ENCODE measurements at regions not wholly inside any gene's neighbourhood (a gene's known extent, or its start where the extent isn't known, plus 50 kb on each side); places are given as distances from the start of the nearest gene placed in this dataset.

DNA sequence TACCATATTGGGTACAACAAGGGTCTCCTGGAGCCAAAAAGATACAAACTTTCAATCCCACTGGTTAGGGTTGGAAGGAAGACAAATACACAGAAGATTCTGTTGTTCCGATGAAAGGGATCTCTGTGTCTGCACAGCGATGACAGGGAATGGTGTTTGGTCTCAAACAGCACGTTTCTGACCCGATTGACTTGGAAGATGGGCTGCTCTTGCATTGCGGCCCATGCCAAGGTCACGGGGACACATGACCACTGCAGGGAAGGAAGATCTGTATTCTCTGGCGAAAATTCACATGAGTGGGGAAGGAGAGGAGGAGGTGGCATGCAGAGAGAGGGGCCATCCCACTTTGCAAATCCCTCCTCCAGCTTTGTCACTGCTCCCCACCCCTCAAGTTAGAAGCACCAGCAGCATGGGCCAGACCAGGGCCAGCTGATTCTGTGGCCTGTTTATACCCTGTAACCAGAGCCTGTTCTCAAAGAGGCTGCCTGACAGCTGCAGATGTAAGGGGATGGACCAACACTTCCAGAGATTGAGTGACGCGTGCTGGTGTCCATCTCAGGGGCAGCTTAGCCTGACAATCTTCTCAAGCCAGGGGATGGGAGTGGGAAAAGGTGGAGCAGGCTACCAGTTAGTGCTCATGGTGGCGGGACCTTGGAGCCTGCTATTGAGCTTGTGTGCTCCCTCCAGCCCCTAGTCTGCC, 57.2 kb downstream of the TNP1 start:
- no peak overlapping the region for H3K27ac ChIP-seq (ENCODE audit: low read depth in 1 of 2, low read length in 2 of 2)
- 89% methylated on average over 8 of the region's 10 CpGs for WGBS (ENCODE audit: insufficient coverage)
- intact Hi-C loops (cut with micrococcal nuclease) = no loop called here
- no peak overlapping the region for H3K9ac ChIP-seq (ENCODE audit: insufficient read depth, low read length, poor library complexity, severe bottlenecking)
- H3K4me1 ChIP-seq (ENCODE audit: control insufficient read depth in 1 of 2, insufficient read depth in 2 of 2, low read length in 2 of 2) = no peaks in the 10 kb centered on the region
- Mint-ChIP-seq H3K4me1 (no peaks in the 10 kb centered on the region), H3K36me3 (no peaks in the 10 kb centered on the region), H3K27me3 (ENCODE audit: low read depth in 3 of 3) (peaks cover 0 to 3% (median 0%) of the 10 kb centered on the region in 3 donors), H3K9me3 (peaks cover 0 to 7% (median 2%) of the 10 kb centered on the region in 7 donors), H3K4me3 (no peak overlapping the region), H3K27ac (no peak overlapping the region)
- H4K20me1 ChIP-seq (ENCODE audit: insufficient read depth, low read length) = no peaks in the 10 kb centered on the region
- no peaks in the 10 kb centered on the region for H3K79me2 ChIP-seq (ENCODE audit: insufficient read depth, low read length)
- no peak overlapping the region for H2AFZ ChIP-seq (ENCODE audit: insufficient read depth, low read depth, low read length, poor library complexity, severe bottlenecking)
- TF ChIP-seq, protein P1, sequence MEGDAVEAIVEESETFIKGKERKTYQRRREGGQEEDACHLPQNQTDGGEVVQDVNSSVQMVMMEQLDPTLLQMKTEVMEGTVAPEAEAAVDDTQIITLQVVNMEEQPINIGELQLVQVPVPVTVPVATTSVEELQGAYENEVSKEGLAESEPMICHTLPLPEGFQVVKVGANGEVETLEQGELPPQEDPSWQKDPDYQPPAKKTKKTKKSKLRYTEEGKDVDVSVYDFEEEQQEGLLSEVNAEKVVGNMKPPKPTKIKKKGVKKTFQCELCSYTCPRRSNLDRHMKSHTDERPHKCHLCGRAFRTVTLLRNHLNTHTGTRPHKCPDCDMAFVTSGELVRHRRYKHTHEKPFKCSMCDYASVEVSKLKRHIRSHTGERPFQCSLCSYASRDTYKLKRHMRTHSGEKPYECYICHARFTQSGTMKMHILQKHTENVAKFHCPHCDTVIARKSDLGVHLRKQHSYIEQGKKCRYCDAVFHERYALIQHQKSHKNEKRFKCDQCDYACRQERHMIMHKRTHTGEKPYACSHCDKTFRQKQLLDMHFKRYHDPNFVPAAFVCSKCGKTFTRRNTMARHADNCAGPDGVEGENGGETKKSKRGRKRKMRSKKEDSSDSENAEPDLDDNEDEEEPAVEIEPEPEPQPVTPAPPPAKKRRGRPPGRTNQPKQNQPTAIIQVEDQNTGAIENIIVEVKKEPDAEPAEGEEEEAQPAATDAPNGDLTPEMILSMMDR (IDR thresholded peaks at IDR 0.05) = no peak
- no peak overlapping the region for H3K4me3 ChIP-seq (replicated peaks in 1 of 3; ENCODE audit: low read depth in 2 of 3, low read length in 3 of 3)
- DNase-seq = no peak
- H3K36me3 ChIP-seq (replicated peaks in 1 of 2; ENCODE audit: control insufficient read depth in 1 of 2, insufficient read depth in 2 of 2, low read length in 2 of 2) = no peaks in the 10 kb centered on the region
- no peaks in the 10 kb centered on the region for H3K9me3 ChIP-seq (replicated peaks in 1 of 2; ENCODE audit: control insufficient read depth in 1 of 2, insufficient read depth in 1 of 2, low read length in 2 of 2)
- no peaks in the 10 kb centered on the region for H3K27me3 ChIP-seq (ENCODE audit: control insufficient read depth in 2 of 2, insufficient read depth in 2 of 2, low read length in 2 of 2)
- H3K4me2 ChIP-seq (replicated peaks; ENCODE audit: extremely low read depth, low read length, poor library complexity, severe bottlenecking) = no peak overlapping the region

DNA sequence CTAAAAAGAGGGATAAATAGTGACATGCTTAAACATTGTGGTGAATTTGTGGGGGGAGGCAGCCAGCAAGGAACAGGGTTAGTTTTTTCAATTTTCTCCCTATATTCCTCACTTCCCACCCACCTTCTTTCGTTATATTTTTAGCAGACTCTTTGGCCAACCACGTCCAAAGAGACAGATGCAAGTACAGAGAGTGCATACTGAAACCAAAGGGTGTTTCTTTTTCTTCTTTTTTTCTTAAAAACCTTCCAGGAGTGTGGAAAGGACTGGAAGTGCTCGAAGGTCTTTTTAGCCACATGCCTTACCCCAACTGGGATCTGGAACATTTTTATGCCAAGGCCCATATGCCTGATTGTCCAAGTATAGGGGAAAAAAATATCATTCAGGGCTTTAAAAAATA, 59.0 kb downstream of the TNP1 start:
- no CpG with 5 or more reads among the region's 3 CpGs for WGBS (ENCODE audit: insufficient coverage)
- H3K27me3 Mint-ChIP-seq (ENCODE audit: low read depth in 3 of 3) = peaks cover 0 to 3% (median 2%) of the 10 kb centered on the region in 3 donors
- no peak overlapping the region for H3K4me3 ChIP-seq (replicated peaks in 1 of 3; ENCODE audit: low read depth in 2 of 3, low read length in 3 of 3)
- no peak for DNase-seq
- H3K36me3 ChIP-seq (replicated peaks in 1 of 2; ENCODE audit: control insufficient read depth in 1 of 2, insufficient read depth in 2 of 2, low read length in 2 of 2) = no peaks in the 10 kb centered on the region
- no peaks in the 10 kb centered on the region for H3K4me1 ChIP-seq (ENCODE audit: control insufficient read depth in 1 of 2, insufficient read depth in 2 of 2, low read length in 2 of 2)
- H2AFZ ChIP-seq (ENCODE audit: insufficient read depth, low read depth, low read length, poor library complexity, severe bottlenecking) = no peak overlapping the region
- no peak overlapping the region for H3K27ac ChIP-seq (ENCODE audit: low read depth in 1 of 2, low read length in 2 of 2)
- H3K4me2 ChIP-seq (replicated peaks; ENCODE audit: extremely low read depth, low read length, poor library complexity, severe bottlenecking) = no peak overlapping the region
- no peaks in the 10 kb centered on the region for H3K79me2 ChIP-seq (ENCODE audit: insufficient read depth, low read length)
- H3K9me3 Mint-ChIP-seq = peaks cover 0 to 7% (median 2%) of the 10 kb centered on the region in 7 donors
- no peaks in the 10 kb centered on the region for H3K36me3 Mint-ChIP-seq
- intact Hi-C loops (cut with micrococcal nuclease) = no loop called here
- no peak overlapping the region for H3K9ac ChIP-seq (ENCODE audit: insufficient read depth, low read length, poor library complexity, severe bottlenecking)
- H3K27me3 ChIP-seq (ENCODE audit: control insufficient read depth in 2 of 2, insufficient read depth in 2 of 2, low read length in 2 of 2) = no peaks in the 10 kb centered on the region
- TF ChIP-seq, protein P1 (IDR thresholded peaks at IDR 0.05) = no peak
- H3K27ac Mint-ChIP-seq = no peak overlapping the region
- H3K9me3 ChIP-seq (replicated peaks in 1 of 2; ENCODE audit: control insufficient read depth in 1 of 2, insufficient read depth in 1 of 2, low read length in 2 of 2) = no peaks in the 10 kb centered on the region
- H3K4me3 Mint-ChIP-seq = no peak overlapping the region
- no peaks in the 10 kb centered on the region for H3K4me1 Mint-ChIP-seq
- no peaks in the 10 kb centered on the region for H4K20me1 ChIP-seq (ENCODE audit: insufficient read depth, low read length)

Measured in CD14-positive monocyte (primary cell).